ENCODE measurements at regions not wholly inside any gene's neighbourhood (a gene's known extent, or its start where the extent isn't known, plus 50 kb on each side); places are given as distances from the start of the nearest gene placed in this dataset.

GRCh38 chr13:100860866-100861265, 186.3 kb upstream of the TMTC4 start:
- no peak for DNase-seq (ENCODE audit: low read depth)
- TF ChIP-seq, protein P1, sequence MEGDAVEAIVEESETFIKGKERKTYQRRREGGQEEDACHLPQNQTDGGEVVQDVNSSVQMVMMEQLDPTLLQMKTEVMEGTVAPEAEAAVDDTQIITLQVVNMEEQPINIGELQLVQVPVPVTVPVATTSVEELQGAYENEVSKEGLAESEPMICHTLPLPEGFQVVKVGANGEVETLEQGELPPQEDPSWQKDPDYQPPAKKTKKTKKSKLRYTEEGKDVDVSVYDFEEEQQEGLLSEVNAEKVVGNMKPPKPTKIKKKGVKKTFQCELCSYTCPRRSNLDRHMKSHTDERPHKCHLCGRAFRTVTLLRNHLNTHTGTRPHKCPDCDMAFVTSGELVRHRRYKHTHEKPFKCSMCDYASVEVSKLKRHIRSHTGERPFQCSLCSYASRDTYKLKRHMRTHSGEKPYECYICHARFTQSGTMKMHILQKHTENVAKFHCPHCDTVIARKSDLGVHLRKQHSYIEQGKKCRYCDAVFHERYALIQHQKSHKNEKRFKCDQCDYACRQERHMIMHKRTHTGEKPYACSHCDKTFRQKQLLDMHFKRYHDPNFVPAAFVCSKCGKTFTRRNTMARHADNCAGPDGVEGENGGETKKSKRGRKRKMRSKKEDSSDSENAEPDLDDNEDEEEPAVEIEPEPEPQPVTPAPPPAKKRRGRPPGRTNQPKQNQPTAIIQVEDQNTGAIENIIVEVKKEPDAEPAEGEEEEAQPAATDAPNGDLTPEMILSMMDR (conservative IDR thresholded peaks at IDR 0.05; ENCODE audit: low read length) = no peak
- H3K4me3 ChIP-seq (ENCODE audit: low read length) = no peak overlapping the region

DNA sequence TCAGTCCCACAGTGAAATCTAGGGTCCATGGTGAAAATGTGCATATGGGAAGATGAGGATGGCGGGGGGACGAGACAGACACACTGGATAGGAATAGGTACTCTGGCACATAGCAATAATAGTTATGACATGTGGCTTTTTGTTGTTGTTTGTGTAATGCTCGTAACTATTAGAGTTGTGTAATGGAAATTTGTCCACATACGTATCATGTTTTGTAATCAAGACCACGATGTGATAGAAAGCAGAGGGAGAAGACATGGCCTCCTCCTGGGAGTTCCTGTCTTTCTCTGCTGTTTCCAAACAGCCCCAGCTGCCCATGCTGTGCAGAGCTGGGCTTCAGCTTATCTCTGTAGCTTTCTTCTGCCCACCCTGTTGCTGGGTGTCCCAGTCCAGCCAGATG, 185.3 kb upstream of the TMTC4 start:
- TF ChIP-seq, protein P1 (conservative IDR thresholded peaks at IDR 0.05; ENCODE audit: low read length) = no peak
- DNase-seq (ENCODE audit: low read depth) = no peak
- H3K4me3 ChIP-seq (ENCODE audit: low read length) = no peak overlapping the region

DNA sequence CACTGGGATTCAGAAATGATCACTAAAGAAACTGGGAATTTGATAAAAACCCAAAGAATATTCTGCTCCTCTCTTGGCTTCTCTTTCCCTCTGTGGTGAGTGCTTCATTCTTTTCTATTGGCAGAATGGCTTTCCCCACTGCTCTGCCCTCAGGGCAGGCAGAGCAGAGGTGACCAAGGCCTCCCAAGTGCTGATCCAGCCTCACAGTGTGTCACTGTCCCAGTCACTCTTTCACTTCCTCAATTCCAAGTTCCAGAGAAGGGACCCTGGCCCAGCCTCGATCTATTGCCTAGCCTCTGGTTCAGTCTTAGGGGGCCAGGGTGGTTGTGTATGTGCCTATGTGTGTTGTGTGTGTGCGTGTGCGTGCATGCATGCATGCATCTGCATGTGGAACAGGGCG, 180.6 kb upstream of the TMTC4 start:
- no peak overlapping the region for H3K4me3 ChIP-seq (ENCODE audit: low read length)
- TF ChIP-seq, protein P1 (conservative IDR thresholded peaks at IDR 0.05; ENCODE audit: low read length) = no peak
- DNase-seq (ENCODE audit: low read depth) = no peak

DNA sequence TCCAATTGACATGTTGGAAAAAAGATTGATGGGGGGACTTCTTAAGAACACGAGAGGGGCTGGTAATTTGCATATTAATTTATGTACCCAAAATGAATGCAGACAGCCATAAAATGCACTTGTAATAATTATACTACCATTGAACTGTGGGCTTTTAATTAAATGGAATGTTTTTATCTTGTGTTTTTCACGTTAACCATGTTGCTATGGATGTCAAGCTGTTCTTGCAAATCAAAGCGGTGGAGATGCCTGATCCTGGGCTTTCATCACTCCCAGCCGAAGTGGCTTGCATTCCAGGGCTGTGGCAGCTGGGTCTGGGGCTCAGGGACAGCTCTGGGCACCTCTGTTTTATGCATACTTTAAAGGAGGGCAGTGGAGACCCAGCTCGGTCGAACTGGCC, 179.4 kb upstream of the TMTC4 start:
- TF ChIP-seq, protein P1 (conservative IDR thresholded peaks at IDR 0.05; ENCODE audit: low read length) = no peak
- no peak for DNase-seq (ENCODE audit: low read depth)
- H3K4me3 ChIP-seq (ENCODE audit: low read length) = no peak overlapping the region

DNA sequence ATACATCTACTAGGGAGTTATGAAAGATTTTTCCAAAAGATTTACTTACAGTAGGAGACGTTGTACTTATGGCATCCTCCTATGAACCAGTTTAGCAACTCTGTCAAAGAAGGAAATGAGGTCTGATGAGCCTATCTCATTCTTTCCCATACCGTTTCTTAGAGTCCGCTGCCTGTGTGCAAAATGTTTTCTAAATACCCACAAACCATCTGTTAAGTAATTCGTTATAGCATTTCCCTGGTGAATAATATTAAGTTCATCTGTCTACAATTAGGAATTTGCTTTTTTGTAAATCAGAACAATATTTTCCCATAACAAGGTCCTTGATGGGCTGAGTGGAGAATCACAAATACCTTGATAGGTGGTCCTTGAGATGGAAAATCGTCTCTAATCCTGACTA, 178.8 kb upstream of the TMTC4 start:
- DNase-seq (ENCODE audit: low read depth) = no peak
- no peak overlapping the region for H3K4me3 ChIP-seq (ENCODE audit: low read length)
- TF ChIP-seq, protein P1 (conservative IDR thresholded peaks at IDR 0.05; ENCODE audit: low read length) = no peak

- H3K4me3 ChIP-seq (ENCODE audit: low read length) = no peak overlapping the region
- DNase-seq (ENCODE audit: low read depth) = no peak
- TF ChIP-seq, protein P1 (conservative IDR thresholded peaks at IDR 0.05; ENCODE audit: low read length) = no peak
These were observed 177.6 kb upstream of the TMTC4 start for GRCh38 chr13:100852146-100852545.

DNA sequence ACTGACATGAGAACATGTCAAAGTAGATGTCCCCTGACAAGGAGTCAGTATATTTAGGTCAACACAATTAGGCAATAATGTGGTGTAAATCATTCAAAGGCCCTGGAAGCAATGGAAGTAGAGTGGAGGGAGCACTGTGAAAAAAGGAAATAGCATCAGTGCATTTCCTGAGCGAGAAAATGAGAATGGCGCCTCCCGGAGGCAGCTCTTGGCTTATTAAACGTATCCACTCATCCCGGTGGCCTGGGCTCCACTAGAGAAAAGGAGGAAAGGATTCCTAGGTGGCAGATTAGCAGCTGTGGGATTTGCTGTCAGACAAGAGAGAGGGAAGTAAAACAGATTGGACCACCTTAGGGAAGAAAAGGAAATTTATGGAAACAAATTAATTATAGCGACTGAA, 173.7 kb upstream of the TMTC4 start:
- no peak for DNase-seq (ENCODE audit: low read depth)
- TF ChIP-seq, protein P1 (conservative IDR thresholded peaks at IDR 0.05; ENCODE audit: low read length) = no peak
- H3K4me3 ChIP-seq (ENCODE audit: low read length) = no peak overlapping the region

Data from AG10803 (cell line).